Cardiac fibroblast (primary cell): ENCODE measurements at regions not wholly inside any gene's neighbourhood (a gene's known extent, or its start where the extent isn't known, plus 50 kb on each side); places are given as distances from the start of the nearest gene placed in this dataset.
"Not testable (repeated sequence)": the region's sequence is repeated elsewhere in the genome, so short reads cannot be mapped to it uniquely, and the experiment has no call there.

ENCODE experiments used
- DNase-seq, 2 donors: peaks; one replicate each; pipeline versions ENCODE4 v3.0.0 to v3.0.0-alpha.2; 2010; ENCODE audit warnings: low read depth in 2 of 2
- H3K4me3 ChIP-seq, 2 donors: replicated peaks in 1 of 2; 1 replicate in 1 of 2; 2 replicates in 1 of 2; pipeline ENCODE4 v1.5.1; 2011; ENCODE audit warnings: low read depth in 2 of 2, low read length in 2 of 2, mild to moderate bottlenecking in 2 of 2, moderate library complexity in 1 of 2
- CTCF ChIP-seq: IDR thresholded peaks from one replicate; pipeline ENCODE4 v1.5.1; 2011; ENCODE audit warnings: low read depth, mild to moderate bottlenecking, low read length, inconsistent platforms

GRCh38 chr5:159811712-159812111, 104.6 kb upstream of the ADRA1B start:
- no peak for DNase-seq
- no peak for TF ChIP-seq CTCF
- no peak overlapping the region for H3K4me3 ChIP-seq

- DNase-seq, H3K4me3 ChIP-seq: not testable (repeated sequence)
Observed at GRCh38 chr5:159812759-159813158, 103.5 kb upstream of the ADRA1B start.

GRCh38 chr5:159814222-159814621, 102.1 kb upstream of the ADRA1B start:
- DNase-seq, result no peak
- H3K4me3 ChIP-seq, result no peak overlapping the region
- TF ChIP-seq CTCF, result no peak

GRCh38 chr5:159814805-159815585, 101.3 kb upstream of the ADRA1B start:
- peak in 1 of 2 donors; percentile 43 for DNase-seq
- TF ChIP-seq CTCF, result no peak
- H3K4me3 ChIP-seq, result no peak overlapping the region

- H3K4me3 ChIP-seq, result no peak overlapping the region
- TF ChIP-seq CTCF, result no peak
- DNase-seq, result peak in 1 of 2 donors; percentile 19
Observed at GRCh38 chr5:159817262-159818029, 98.8 kb upstream of the ADRA1B start.

- peak; percentile 61 to 86 for DNase-seq
- no peak overlapping the region for H3K4me3 ChIP-seq
- no peak for TF ChIP-seq CTCF
Observed at GRCh38 chr5:159819591-159820411, 96.5 kb upstream of the ADRA1B start.

- H3K4me3 ChIP-seq, result no peak overlapping the region
- no peak for DNase-seq
- TF ChIP-seq CTCF, result no peak
Observed at GRCh38 chr5:159820692-159821091, 95.6 kb upstream of the ADRA1B start.
